ENCODE measurements at regions not wholly inside any gene's neighbourhood (a gene's known extent, or its start where the extent isn't known, plus 50 kb on each side); places are given as distances from the start of the nearest gene placed in this dataset.

GRCh38 chr7:9504678-9505077 lies 1071.3 kb downstream of the NXPH1 start:
- H3K36me3 ChIP-seq (ENCODE audit: control insufficient read depth, insufficient read depth, low read length): no peaks in the 10 kb centered on the region
- in situ Hi-C loops (cut with MboI; ENCODE audit: low sequenced_read_pairs): no loop called here
- H3K9ac ChIP-seq (ENCODE audit: low read depth, low read length): no peak overlapping the region
- H3K4me1 ChIP-seq (ENCODE audit: control insufficient read depth, insufficient read depth, low read length): no peaks in the 10 kb centered on the region
- no peak overlapping the region for H2BK120ac ChIP-seq (ENCODE audit: low read depth, low read length)
- no peak overlapping the region for H3K27ac ChIP-seq (ENCODE audit: insufficient read depth, low read length)
- H3K4me3 ChIP-seq (ENCODE audit: insufficient read depth, low read depth, low read length): no peak overlapping the region
- H3K4ac ChIP-seq (ENCODE audit: low read depth, low read length): no peak overlapping the region
- no peak overlapping the region for H4K8ac ChIP-seq (ENCODE audit: low read depth in 2 of 2, low read length in 2 of 2)
- no peak for TF ChIP-seq POLR2A (IDR thresholded peaks at IDR 0.05; ENCODE audit: low read depth, low read length)
- TF ChIP-seq RAD21 (IDR thresholded peaks at IDR 0.05; ENCODE audit: low read length): no peak
- no peak for TF ChIP-seq CHD1 (IDR thresholded peaks at IDR 0.05; ENCODE audit: low read depth, low read length)
- no peak for TF ChIP-seq NFE2L2 (IDR thresholded peaks at IDR 0.05; ENCODE audit: low read depth, low read length)
- H3K23ac ChIP-seq (ENCODE audit: low read depth, low read length): no peak overlapping the region
- H3K14ac ChIP-seq (replicated peaks; ENCODE audit: low read depth, low read length): no peak overlapping the region
- H4K20me1 ChIP-seq (ENCODE audit: insufficient read depth, low read length): no peaks in the 10 kb centered on the region
- no peak overlapping the region for H2BK20ac ChIP-seq (ENCODE audit: low read depth, low read length)
- 0 out of 2 replicates have a peak, but pooled peaks cover 6% of the 10 kb centered on the region for H3K9me3 ChIP-seq (ENCODE audit: control insufficient read depth, insufficient read depth, low read length)
- dilution Hi-C loops (cut with HindIII; ENCODE audit: low sequenced_read_pairs, unreplicated experiment): no loop called here
- DNase-seq: no peak
- H3K18ac ChIP-seq (ENCODE audit: low read depth, low read length): no peak overlapping the region
- ATAC-seq (ENCODE audit: low read depth): no peak
- no peak overlapping the region for H4K91ac ChIP-seq (ENCODE audit: insufficient read depth, low read depth, low read length)
- H3K79me1 ChIP-seq (ENCODE audit: low read depth in 1 of 2, low read length in 2 of 2): no peaks in the 10 kb centered on the region
- POLR2A ChIA-PET (ENCODE audit: unreplicated experiment): no interaction called here
- H3K4me2 ChIP-seq (ENCODE audit: low read depth, low read length): no peak overlapping the region
- no peak overlapping the region for H2BK5ac ChIP-seq (ENCODE audit: low read depth, low read length, poor library complexity, severe bottlenecking)
- BruUV-seq (replicated peaks): no TSS peak
- no peak overlapping the region for H4K5ac ChIP-seq (ENCODE audit: low read depth, low read length)
- H2AK9ac ChIP-seq (replicated peaks; ENCODE audit: low read depth, low read length, poor library complexity): no peak overlapping the region
- no peaks in the 10 kb centered on the region for H3K27me3 ChIP-seq (ENCODE audit: control insufficient read depth, insufficient read depth, low read length)
- no CpG with 5 or more reads among the region's 2 CpGs for WGBS, 2 experiments (ENCODE audit: extremely low coverage in 2 of 2, insufficient read length in 1 of 2)
- H2AFZ ChIP-seq (replicated peaks; ENCODE audit: low read length, poor library complexity): no peak overlapping the region
- no peak overlapping the region for H2AK5ac ChIP-seq (ENCODE audit: low read depth, low read length)
- CTCF ChIA-PET: no interaction called here
- no peak overlapping the region for H2BK15ac ChIP-seq (ENCODE audit: low read depth, low read length)
- intact Hi-C loops (cut with micrococcal nuclease): no loop called here
- no peaks in the 10 kb centered on the region for H3K9me1 ChIP-seq (ENCODE audit: insufficient read depth, low read length)
- no peak overlapping the region for H3K56ac ChIP-seq (ENCODE audit: extremely low read depth, insufficient read depth, low read length)

Data from IMR-90 (cell line).